ENCODE measurements at regions not wholly inside any gene's neighbourhood (a gene's known extent, or its start where the extent isn't known, plus 50 kb on each side); places are given as distances from the start of the nearest gene placed in this dataset.
"Not testable (repeated sequence)": the region's sequence is repeated elsewhere in the genome, so short reads cannot be mapped to it uniquely, and the experiment has no call there.

DNA sequence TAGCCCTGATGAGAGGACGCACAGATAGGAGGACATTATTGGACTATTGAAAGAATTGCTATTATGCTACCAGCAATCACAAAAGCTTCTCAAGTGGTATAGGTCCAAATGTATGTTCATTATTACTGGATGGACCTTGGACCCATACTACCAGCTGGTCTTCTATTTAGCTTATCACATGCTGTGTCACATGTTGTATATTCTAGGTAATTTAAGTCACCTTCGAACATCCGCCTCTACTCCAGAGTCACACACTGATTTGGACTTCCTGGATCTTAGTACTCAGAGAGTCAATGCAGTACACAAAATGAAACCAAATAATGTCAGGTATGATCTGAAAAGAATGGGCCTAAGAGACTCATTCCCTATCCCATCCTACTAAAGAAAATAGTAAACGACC, 534.0 kb upstream of the API5 start:
- no peak for DNase-seq

DNA sequence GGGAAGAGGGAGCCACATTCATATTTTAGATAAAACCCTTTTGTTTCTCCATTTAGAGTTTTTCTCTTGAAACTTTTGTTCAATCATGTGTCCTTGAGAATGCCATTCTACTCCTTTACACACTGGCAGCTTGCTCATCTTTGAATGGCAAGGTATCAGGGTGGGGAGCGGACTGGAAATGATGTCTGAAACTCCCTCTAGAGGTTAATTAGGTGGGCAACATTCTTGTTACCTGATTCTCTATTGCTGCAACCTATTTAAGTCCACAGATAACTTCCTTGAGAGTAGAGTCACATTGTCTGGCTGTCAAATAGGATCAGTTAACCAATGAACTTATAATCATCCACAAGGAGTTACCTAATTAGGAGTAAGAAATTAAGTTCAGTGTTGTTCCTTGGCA, 533.6 kb upstream of the API5 start:
- no peak for DNase-seq

DNA sequence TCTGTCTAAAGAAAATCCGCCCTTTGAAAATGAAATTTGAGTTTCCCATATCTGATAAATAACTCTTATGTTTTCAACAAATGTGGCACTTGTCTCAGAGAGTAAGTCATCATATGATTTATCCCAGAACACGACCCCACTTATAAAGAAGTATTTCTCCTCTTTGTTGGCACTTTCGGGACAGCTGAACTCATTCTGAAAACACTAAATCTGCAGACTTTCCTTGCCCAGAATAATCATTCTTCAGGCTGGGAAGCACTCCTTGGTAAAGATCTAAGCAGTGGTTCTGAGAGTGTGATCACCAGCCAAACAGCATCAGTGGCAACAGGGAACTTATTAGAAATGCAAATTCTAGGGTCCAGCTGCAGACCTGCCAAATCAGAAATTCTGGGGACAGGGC, 532.2 kb upstream of the API5 start:
- no peak for DNase-seq

DNA sequence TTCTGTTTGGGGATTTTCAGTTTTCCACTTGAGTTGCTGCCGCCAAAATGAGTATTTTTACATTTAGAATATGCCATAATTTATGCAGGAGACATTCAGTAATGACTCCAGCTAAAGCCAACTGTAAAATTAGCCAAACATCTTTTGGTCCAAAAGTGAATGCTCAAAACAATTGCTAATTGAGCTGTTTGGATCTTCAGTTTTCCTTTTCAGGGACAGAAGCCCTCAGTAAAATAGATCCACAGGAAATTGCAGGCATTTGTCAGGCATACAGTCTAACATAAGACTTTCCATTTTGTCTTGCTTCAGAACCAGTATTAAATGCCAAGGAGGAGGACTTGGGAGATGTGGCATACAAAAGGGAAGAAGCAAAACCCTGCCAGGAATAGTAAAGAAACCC, 524.8 kb upstream of the API5 start:
- no peak for DNase-seq

DNA sequence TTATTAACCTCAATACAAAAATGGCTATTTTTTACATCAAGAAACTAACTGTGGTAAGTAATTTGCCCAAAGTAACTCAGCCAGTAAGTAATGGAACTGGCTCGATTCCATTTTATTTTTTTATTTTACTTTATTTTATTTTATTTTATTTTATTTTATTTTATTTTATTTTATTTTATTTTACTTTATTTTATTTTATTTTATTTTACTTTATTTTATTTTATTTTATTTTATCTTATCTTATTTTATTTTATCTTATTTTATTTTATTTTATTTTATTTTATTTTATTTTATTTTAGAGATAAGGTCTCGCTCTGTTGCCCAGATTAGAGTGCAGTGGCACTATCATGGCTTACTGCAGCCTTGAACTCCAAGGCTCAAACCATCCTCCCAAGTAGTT, 516.3 kb upstream of the API5 start:
- DNase-seq = not testable (repeated sequence)

DNA sequence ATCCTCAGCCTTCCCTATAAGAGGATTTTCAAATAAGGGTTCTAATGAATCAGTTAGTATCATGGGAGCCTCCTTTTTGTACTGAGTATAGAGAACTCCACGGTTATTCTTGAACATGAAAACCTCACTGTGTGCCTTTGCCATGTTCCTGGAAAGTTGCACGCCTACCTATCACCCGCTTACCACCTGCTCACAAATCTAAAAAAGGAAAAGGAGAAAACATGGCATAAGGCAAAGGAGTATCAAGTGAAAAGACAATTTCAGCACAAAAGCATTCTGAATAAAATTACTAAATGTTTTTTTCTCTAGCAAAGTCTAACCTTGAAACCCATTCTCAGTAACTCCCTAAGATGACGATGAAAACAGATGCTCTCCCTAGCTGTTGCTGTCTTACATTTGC, 511.8 kb upstream of the API5 start:
- no peak for DNase-seq

DNA sequence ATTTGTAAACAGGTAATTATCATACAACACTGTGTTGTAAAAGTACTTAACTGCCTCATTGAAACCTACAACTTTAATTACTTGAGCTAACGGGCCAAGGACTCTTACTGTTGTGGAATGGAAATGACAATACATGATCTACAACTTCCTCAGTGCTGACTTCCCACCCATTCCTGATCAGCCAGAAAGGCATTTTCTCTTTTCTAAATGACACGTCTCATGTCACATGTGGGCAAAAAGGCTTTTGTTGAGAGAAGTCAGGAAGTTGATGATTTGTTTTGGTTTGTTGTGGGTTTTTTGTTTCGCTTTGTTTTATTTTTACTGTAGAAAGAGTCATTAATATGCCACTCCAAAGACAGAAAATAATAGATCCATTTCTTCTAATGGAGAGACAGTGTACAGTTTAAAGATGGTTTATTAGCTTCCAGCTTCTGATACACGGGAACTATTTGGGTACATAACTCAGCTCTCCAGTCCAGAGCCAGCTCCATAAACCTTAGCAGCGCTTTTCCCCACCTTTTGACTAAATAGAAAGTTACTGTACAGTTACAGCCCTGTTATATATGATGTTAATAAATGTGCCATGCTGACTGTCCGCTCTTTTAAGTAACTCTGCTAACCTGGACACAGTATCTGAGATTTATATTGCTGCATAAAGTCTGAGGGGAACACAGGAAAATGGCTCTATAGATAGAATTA, 509.4 kb upstream of the API5 start:
- no peak for DNase-seq

DNA sequence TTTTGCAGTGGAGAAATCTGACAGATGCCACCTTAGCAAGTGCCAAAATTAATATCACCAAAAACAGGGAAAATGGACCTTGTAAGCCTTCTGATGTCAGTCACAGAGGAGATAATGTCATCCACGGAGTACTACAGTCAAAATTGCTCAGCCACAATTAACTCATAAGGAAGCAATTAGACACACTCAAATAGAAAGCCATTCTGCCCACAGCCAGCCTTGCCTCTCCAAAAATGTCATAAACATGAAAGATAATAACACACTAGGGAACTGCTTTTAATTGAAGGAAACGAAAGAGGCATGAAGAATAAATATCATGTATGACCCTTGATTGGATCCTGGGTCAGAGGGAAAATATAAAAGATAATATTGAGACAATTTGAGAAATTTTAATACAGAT, 505.6 kb upstream of the API5 start:
- DNase-seq = no peak

DNA sequence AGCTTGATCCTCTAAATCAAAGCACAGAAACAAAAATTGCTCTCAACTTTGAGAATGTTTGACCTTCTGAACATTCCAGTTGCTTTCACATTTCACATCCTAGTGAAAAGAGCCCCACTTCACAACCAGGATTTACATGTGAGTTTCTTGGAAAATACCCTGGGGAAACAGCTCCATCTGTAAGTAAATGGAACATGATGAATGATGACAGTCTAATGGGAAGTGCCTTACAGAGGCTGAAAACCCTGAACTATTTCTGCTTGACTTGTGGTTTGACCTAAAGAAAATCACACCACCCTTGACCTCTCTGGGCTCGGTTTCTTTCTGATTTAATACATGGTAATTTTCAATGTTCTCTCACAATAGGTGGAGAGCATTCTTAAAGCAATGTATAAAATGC, 499.4 kb upstream of the API5 start:
- no peak for DNase-seq

DNA sequence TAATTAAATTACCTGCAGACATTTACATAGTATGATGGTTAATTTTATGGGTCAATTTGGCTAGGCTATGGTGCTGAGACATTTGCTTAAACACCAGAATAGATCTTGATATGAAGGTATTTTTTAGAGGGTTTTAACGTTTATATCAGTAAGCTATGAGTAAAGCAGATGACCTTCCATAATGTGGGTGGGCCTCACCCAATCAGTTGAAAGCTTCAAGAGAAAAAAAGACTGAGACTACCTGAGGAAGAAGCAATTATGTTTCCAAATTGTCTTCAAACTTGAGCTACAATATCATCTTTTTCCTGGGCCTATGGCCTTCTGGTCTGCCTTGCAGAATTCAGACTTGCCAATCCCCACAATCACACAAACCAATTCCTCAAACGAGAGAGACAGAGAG, 498.8 kb upstream of the API5 start:
- DNase-seq = no peak

DNA sequence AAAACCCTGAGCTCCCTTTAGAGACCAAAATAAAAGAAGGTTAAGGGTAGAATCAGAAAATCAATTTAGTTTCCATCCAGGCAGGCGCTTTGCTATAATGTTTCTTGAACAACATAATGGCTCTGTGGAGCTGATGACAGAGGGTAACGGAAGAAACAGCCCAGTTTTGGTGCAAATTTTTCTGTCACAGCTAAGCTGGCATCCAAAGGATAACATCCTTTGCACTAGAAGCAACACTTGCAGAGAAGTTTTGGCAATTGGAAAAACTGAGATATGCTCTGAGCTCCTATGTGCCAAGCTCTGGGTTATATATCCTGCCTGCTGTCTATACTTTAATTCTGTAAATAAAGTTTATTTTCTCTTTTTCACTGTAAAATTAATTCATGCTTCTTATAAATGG, 495.3 kb upstream of the API5 start:
- no peak for DNase-seq

DNA sequence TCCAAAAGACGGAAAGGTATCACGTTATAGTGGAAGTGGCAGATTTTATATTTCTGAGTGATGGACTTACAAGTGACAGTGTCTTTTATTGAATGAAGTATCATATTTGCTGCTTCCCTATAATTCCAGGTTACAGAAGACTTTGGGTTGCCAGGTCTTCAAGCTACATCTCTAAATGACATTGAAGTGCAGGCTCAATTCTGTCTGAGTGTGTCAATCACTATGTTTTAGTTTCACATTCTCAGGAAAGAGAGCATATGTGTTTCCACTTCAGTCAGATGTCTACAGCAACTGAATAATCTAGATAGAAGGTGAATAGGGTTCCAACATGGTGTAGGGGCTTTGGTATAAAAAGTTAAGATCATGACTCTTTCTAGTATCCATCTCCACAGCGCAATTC, 492.7 kb upstream of the API5 start:
- no peak for DNase-seq

DNA sequence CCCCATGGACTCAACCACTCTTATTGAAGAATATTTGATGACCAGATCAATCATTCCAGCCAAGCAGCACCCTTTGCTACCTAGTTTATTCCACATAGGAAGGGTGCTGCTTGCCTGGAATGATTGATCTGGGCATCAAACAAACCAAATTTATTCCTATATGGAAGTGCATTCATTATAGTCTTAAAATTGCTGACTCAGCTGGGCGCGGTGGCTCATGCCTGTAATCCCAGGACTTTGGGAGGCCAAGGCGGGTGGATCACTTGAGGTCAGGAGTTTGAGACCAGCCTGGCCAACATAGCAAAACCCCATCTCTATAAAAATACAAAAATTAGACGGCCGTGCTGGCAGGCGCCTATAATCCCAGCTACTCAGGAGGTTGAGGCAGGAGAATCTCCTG, 489.6 kb upstream of the API5 start:
- DNase-seq = not testable (repeated sequence)

DNA sequence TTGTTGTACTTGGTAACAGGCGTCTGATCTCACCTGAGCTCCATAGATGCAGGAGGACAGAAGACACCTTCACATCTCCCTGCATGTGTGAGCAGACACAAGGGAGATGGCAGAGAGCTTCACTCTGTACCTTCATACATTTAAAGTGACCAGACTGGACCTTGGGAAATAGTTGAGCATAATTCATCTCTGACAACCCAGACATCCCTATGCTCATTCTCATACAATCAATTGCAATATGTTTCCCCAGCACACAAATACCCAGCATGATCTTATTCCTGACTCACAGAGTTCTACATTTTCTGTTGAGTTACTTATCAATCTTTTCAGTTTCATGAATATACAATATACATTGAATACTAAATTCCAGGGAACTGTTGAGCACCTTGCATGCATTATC, 488.2 kb upstream of the API5 start:
- DNase-seq = no peak

DNA sequence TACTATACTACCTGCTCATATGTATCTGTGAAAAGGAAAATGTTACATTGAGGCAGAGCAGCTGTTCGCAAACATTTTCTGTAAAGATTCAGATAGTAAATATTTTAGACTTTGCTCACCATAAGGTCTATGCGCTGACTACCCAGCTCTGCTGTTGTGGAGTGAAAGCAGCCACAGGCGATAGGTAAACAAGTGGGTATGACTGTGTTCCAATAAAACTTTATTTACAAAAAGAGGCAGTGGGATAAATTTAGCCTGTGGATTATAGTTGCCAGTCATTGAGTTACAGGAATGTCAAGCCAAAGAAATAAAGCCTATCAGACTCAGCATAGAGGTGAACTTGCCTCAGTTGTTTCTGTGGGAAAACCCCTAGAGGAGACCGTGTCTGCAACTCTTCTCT, 487.7 kb upstream of the API5 start:
- DNase-seq = no peak

DNA sequence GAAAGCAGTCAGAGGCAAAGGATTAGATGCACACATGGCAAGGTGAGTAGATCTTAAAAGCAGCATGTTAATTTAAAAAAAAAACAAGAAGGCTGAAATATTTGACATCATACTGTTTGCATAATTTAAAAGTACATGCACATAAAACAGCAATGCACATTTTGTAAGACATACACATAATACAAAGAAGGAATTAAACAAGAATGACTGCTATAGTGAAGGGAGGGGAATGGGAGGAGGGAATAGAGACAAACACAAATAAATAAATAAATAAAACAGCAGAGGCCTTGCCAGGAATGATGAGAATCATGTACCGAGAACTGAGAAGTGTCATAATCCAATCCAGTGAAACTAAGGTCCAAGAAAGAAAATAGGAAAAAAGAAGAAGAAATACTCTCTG, 486.2 kb upstream of the API5 start:
- DNase-seq = no peak

DNA sequence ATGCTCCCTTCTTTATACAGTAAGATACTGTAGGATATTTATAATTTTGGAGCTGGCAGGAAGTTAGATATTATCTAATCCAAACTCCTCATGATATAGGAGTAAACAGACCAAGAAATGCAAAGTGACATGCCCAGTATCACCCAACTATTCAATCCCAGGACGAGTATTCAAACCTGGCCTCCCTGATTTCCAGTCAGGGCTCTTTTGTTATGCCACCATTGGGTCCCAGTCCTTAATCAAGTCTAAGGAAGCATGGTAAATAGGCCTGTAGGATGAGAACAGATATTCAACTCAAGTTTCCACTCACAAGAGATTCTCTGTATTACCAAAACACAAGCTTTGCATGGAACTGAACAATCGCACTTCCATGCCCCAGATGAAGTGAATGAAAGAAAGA, 484.0 kb upstream of the API5 start:
- no peak for DNase-seq

DNA sequence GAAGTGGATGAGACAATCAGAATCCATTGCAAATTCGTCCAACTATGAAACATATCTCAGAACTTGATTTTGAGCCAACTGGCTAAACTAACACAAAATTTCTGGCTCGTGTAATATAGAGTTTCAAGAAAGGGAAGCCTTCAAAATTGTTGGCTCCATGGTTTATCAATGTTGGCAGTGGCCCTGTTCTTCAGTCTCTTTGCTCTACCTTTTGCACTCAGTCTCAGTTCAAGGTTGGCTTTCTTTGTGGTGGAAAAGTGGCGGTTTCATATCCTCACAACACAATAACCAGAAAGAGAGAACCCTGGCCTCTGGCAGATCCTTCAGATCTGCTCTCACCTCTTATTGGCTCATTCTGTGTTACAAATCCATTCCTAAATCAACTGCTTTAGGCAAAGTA, 473.8 kb upstream of the API5 start:
- DNase-seq = no peak

DNA sequence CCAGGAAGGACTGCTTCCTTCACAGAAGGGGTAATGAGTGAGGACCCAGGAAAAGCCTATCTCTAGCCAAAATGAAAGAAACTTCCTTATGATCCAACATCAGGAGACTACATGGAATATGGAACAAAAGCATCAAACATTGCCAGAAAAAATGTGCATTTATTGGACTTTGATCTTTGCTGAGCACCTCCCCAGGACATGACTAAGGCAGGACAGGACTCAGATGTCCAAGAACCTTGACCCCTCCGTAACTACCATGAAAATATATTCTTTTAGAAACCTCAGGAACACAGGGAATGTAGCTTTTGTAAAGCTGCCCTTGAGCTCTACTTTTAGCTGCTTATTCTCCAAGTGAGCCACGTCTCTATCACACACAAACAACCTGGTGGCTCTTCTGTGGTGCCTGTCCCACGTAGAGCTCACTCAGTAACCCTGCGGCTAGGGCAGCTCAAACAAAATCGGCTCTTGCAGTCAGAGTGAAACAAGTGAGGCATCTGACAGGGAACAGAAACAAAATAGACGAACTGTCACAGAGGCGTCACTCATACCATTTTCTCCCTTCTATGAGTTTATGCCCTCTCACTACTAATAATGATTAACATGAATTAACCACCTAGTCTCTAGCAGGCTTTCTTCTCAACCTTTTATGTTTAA, 471.5 kb upstream of the API5 start:
- no peak for DNase-seq

DNA sequence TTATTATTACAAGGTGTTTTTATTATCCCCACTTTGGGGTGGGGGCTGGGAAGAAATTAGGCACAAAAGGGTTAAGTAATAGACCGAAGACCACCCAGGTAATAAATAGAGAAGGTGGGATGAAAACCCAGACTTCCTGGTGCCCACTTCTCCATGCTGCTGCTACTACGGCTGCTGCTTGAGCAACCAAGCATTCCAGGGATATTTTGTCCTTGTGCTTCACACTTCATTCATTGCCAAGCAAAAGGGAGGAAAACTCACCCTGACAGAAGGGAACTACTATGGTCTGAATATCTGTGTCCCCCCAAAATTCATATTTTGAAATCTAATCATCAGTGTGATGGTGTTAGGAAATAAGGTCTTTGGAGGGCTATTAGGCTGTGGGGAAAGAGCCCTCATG, 470.9 kb upstream of the API5 start:
- no peak for DNase-seq

DNA sequence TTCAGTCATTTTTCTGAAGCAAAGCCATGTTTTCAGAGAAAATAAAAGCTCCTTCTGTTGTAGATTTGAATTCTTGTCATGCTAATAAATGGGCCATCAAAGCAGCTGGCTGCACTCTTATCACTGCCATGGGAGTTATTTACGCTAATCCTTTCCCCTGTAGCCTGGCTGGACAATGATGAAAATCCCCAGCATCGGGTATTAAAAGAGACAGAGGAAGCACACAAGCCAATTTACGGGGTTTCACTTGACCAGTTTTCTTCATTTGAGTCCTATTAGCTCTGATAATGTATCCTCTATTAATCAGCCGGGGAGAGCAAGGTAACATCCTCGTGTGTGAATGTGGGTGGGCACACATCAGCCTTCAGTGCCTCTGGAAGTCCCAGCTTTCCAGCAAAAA, 470.2 kb upstream of the API5 start:
- no peak for DNase-seq

DNA sequence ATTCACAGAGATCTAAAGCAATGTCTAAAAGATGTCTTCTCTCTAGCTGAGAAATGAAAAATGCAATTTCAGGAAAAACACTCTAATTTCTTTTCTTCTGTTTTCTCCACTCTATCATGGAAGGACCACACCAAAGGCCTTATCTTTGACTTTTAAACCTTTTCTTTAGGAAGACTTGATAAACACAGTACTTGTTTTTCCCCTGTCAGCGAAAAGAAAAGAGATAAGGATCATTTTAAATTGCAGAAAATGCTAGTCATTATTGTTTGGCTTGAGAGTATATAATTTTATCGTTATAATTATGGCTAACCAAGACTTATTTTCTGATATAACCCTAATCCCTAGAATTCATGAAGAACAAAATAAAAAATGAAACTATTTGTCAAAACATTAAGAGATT, 462.4 kb upstream of the API5 start:
- no peak for DNase-seq

DNA sequence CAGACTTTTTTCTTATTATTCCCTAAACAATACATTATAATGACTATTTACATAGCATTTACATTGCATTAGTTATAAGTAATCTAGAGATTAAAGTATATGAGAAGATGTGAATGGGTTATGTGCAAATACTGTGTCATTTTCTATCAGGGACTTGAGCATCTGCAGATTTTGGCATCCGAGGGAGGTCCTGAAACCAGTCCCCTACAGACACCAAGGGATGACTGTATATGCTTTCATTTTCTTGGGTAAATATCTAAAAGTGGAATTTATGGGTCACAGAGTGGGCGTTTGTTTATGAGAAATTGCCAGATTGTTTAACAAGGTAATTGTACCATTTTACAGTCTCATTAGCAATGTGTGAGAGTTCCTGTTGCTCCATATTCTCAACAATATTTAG, 454.5 kb upstream of the API5 start:
- DNase-seq = no peak

DNA sequence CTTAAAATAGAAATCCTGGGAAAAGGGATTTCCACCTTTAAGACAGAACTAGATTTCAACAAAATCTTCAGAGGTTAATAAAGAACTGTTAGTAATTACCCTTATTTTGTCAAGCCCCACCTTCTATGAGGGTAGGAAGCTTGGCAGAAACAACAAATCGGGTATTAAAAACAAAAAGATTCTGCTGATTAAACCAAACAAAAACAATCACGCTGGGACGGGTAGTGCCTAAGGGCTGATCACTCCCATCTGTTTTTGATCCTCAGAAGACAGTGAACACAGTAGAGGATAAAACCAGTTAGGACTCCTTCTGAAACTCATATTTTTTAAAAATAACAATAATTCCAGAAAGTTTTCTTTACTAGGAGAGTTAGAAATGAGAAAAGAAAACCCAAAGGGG, 441.3 kb upstream of the API5 start:
- no peak for DNase-seq

DNA sequence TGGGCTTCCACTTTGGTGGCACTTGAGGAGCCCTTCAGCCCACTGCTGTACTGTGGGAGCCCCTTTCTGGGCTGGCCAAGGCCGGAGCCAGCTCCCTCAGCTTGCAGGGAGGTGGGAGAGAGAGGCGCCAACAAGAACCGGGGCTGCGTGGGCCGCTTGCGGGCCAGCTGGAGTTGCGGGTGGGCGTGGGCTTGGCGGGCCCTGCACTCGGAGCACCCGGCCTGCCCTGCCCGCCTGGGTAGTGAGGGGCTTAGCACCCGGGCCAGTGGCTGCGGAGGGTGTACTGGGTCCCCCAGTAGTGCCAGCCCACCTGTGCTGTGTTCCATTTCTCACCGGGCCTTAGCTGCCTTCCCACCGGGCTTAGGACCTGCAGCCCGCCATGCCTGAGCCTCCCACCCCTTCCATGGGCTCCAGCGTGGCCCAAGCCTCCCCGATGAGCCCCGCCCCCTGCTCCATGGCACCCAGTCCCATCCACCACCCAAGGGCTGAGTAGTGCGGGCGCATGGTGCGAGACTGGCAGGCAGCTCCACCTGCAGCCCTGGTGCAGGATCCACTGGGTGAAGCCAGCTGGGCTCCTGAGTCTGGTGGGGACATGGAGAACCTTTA, 437.9 kb upstream of the API5 start:
- DNase-seq = not testable (repeated sequence)
